Stimulated activated naive B cell treated with anti-CD40 and anti-IgM and Interleukin-4, amounts not matched to agents 10 μg/mL and 1 μg/mL and 100 μg/mL, for 72 hours (primary cell): ENCODE measurements at regions not wholly inside any gene's neighbourhood (a gene's known extent, or its start where the extent isn't known, plus 50 kb on each side); places are given as distances from the start of the nearest gene placed in this dataset.
A peak's percentile ranks its signal among the peaks of the same experiment; 100 is the strongest.
"Not testable (repeated sequence)": the region's sequence is repeated elsewhere in the genome, so short reads cannot be mapped to it uniquely, and the experiment has no call there.

ENCODE experiments used
- ATAC-seq, 2 donors: fragments of 150-1000 bp; cut with Tn5 transposase; replicated peaks; 2 replicates each; pipeline ENCODE4 v1.10.0; 2021; ENCODE audit warnings: moderate library complexity in 1 of 2
- DNase-seq: peaks from one replicate; pipeline ENCODE4 v3.0.0; 2021
- H3K27ac Mint-ChIP-seq: one replicate; pipeline ENCODE4 v1.8.0; 2022; ENCODE audit warnings: mild to moderate bottlenecking, mixed read lengths
- H3K27me3 Mint-ChIP-seq, 2 donors: one replicate each; pipeline ENCODE4 v1.8.0; 2022; ENCODE audit warnings: mixed read lengths in 2 of 2
- H3K36me3 Mint-ChIP-seq, 2 donors: one replicate each; pipeline ENCODE4 v1.8.0; 2022; ENCODE audit warnings: mixed read lengths in 2 of 2, mild to moderate bottlenecking in 1 of 2
- H3K4me1 Mint-ChIP-seq, 2 donors: one replicate each; pipeline ENCODE4 v1.8.0; 2022; ENCODE audit warnings: mixed read lengths in 2 of 2, mild to moderate bottlenecking in 1 of 2
- H3K4me3 Mint-ChIP-seq, 2 donors: one replicate each; pipeline ENCODE4 v1.8.0; 2022; ENCODE audit warnings: mild to moderate bottlenecking in 2 of 2, mixed read lengths in 2 of 2, moderate library complexity in 1 of 2
- H3K9me3 Mint-ChIP-seq, 2 donors: one replicate each; pipeline ENCODE4 v1.8.0; 2022; ENCODE audit warnings: mixed read lengths in 2 of 2, mild to moderate bottlenecking in 1 of 2

DNA sequence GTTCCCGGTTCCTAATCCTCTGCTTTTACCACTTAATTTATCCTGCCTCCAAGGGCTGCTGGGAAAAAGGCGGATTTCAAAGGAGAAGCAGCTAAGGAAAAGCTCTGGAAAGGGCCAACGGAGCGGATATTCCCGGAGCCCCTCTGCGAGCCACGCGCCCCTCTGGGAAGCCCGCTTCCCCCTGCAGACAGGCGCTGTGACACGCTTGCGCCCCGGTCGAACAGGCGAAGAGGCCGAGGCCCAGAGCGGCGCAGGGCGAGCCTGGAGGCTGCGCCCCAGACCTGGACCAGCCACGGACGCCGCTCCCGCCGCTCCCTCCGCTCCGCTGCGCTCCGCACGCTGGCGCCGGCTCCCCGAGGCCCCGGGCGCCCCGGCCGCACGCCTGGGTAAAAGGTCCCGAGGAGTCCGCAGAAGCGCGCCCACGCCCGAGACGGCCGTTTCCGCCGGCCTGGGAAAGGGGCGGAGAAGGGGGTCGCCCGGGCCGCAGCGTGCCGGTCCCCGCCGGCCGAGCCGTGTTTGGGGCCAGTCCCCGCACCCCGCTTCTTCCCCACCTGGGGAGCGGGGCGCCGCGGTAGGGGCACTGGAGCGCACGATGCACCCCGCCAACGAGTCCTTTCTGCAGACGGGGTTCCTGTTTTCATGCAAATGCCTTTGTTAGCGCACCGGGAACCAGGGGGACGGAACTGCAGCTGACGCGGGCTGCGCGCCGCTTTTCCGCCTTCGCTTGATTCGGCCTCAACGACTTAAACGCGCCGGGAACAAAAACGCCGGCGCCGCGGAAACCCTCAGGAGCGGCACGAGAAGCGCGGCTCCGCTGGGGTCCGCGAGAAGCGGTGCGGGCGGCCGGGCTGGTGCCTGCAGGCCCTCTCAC is 91.9 kb upstream of the SIRPA start:
- peak; percentile 77 for DNase-seq

DNA sequence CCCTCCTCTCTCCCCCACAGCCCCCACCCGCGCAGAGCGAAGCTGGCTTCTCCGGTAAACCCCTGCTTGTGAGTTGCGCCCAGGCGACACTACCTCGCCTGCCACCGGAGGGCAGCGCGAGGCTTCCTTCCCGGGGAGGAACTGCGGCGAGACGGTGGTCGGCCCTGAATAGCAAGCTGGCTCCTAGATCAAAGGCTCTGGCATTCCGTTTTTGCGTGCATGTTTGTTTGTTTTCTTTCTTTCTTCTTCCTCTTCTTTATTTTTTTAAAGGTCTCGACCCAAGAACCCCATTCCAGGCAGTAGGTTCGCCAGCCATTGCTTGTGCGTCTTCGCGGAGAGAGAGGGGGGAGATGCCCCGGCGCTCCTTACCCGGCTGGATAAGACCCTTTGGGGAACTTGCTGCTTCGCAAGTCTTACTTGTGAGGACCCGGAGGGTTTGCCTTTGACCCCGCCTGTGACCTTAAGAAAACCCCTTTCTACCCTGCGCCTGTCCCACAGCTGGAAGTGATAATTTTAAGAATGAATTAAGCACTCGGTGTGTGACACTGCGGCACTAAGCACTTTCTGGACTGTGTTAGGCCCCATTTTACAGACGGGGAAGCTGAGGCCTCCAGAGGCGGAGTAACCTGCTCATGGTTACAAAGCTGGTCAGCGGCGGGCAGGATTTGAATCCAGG is 92.7 kb upstream of the SIRPA start:
- Mint-ChIP-seq H3K27me3 (peaks cover 9 to 11% of the 10 kb centered on the region in 2 donors), H3K4me3 (peak overlapping the region; percentile 79 to 83), H3K4me1 (peaks cover 29 to 31% of the 10 kb centered on the region in 2 donors), H3K9me3 (no peaks in the 10 kb centered on the region), H3K36me3 (no peaks in the 10 kb centered on the region), H3K27ac (peak overlapping the region; percentile 92)
- peak; percentile 72 for DNase-seq
- peak; percentile 75 to 79 for ATAC-seq

More for the DNA sequence above, 91.9 kb upstream of the SIRPA start:
- Mint-ChIP-seq H3K4me3 (peak overlapping the region; percentile 79 to 83), H3K36me3 (no peaks in the 10 kb centered on the region), H3K27me3 (peaks cover 5 to 9% of the 10 kb centered on the region in 2 donors), H3K9me3 (no peaks in the 10 kb centered on the region), H3K27ac (peak overlapping the region; percentile 92), H3K4me1 (peaks cover 34 to 36% of the 10 kb centered on the region in 2 donors)
- peak; percentile 71 to 76 for ATAC-seq

DNA sequence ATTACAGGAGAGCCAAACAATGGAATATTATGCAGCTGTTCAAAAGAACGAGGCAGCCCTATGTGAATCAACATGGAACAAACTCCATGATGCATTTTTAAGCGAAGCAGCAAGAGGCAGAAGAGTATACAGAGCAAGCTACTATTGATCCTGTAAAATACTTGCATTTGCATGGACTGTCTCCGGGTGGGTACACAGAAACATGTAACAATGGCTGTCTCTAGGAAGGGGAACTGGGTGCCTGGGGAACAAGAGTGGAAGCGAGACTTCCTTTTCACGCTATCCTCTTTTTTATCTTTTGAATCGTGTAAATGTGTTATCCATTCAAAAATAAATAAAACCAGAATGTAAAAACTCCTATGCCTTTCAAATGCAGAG is 93.3 kb upstream of the SIRPA start:
- Mint-ChIP-seq H3K36me3 (no peaks in the 10 kb centered on the region), H3K27me3 (peaks cover 9 to 11% of the 10 kb centered on the region in 2 donors), H3K27ac (peak overlapping the region; percentile 92), H3K4me1 (peaks cover 29 to 31% of the 10 kb centered on the region in 2 donors), H3K4me3 (peak overlapping the region; percentile 79 to 83), H3K9me3 (no peaks in the 10 kb centered on the region)
- DNase-seq (no peak), ATAC-seq (no peak)

DNA sequence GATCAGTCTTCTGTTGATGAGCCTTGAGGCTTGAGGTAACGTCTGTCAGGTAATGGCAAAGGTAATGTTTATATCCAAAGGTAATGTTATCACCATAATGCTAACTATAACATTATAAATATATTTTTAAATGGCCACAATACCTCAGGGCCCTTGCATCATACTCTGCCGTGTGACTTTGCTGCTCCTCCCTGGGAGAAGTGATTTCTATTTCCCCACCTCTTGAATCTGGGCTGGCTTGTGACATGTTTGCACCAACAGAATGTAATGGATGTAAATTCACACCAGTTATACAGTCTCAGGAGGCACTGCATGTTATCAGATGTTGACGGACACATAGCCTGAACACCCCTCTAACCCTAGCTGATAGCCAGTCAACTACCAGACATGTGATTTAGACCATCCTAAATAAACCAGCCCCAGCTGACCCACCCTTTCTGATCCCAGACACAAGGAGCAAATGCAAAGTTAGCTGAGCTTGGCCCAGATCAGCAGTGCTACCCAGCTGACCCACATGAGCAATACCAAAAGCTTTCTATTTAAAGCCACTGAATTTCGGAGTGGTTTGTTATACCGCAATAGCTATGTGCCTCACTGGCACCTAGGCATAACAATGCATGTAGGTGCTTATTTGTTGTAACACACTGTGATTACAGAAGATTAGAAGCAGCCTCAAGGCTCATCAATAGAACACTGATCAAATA is 93.8 kb upstream of the SIRPA start:
- Mint-ChIP-seq H3K4me3 (peak overlapping the region; percentile 79 to 83), H3K36me3 (no peaks in the 10 kb centered on the region), H3K27me3 (peaks cover 9 to 11% of the 10 kb centered on the region in 2 donors), H3K27ac (no peak overlapping the region), H3K9me3 (no peaks in the 10 kb centered on the region), H3K4me1 (peaks cover 26 to 27% of the 10 kb centered on the region in 2 donors)
- DNase-seq (no peak), ATAC-seq (no peak)

DNA sequence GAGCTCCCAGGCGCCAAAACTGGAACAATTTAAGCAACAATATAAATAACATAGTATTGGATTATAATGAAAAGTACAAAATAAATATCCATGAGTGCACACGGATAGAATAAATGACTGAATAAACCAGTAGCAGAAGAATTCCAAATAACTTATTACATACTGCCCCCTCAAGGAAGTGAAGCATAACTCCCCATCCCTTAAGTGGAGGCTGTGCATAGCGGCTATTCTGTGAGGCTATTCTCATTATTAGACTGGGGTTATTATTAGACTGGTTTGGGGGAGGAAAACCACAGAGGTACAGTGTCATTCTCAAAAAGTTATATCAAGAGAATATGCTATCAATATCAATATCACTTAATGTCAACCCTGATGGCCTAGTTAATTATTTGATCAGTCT is 94.4 kb upstream of the SIRPA start:
- Mint-ChIP-seq H3K4me3 (no peak overlapping the region), H3K36me3 (no peaks in the 10 kb centered on the region), H3K9me3 (no peaks in the 10 kb centered on the region), H3K27ac (no peak overlapping the region), H3K4me1 (peaks cover 26 to 27% of the 10 kb centered on the region in 2 donors), H3K27me3 (peaks cover 9 to 11% of the 10 kb centered on the region in 2 donors)
- DNase-seq (no peak), ATAC-seq (no peak)

DNA sequence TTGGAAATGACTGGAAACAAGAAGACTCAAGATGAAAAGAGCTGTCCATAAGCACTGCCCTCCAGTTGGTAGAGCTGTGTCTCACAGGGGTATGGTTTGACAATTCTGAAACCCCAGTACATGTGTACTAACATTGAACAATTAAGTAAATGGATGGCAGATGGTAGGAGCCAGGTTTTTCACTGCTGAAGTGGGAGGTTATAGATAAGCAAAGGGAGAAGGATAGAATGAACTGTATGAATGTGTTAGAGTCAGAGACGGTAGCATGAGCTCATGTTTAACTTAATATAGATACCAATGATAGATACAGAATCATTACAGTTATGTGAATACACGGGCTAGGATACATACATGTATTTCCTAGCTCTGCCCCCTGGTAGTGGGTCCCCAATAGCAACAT is 95.0 kb upstream of the SIRPA start:
- Mint-ChIP-seq H3K27ac (no peak overlapping the region), H3K27me3 (peaks cover 9 to 11% of the 10 kb centered on the region in 2 donors)

DNA sequence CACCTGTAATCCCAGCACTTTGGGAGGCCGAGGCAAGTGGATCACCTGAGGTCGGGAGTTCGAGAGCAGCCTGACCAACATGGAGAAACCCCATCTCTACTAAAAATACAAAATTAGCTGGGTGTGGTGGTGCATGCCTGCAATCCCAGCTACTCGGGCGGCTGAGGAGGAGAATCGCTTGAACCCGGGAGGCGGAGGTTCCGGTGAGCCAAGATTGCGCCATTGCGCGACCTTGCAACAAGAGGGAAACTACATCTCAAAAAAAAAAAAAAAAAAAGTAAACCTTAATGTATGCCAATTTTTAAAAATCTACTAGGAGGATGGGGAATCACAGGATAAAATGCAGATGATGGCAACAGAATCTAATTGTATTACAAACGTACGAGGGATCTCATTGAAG is 95.5 kb upstream of the SIRPA start:
- Mint-ChIP-seq H3K4me1 (peaks cover 25 to 27% of the 10 kb centered on the region in 2 donors), H3K27me3 (peaks cover 9 to 11% of the 10 kb centered on the region in 2 donors)
- not testable (repeated sequence) for DNase-seq, H3K27ac Mint-ChIP-seq, ATAC-seq, H3K4me3 Mint-ChIP-seq, H3K9me3 Mint-ChIP-seq, H3K36me3 Mint-ChIP-seq

More for the DNA sequence above, 95.0 kb upstream of the SIRPA start:
- Mint-ChIP-seq H3K9me3 (no peaks in the 10 kb centered on the region), H3K4me3 (no peak overlapping the region), H3K4me1 (peaks cover 26 to 27% of the 10 kb centered on the region in 2 donors), H3K36me3 (no peaks in the 10 kb centered on the region)
- DNase-seq: no peak
- no peak for ATAC-seq

DNA sequence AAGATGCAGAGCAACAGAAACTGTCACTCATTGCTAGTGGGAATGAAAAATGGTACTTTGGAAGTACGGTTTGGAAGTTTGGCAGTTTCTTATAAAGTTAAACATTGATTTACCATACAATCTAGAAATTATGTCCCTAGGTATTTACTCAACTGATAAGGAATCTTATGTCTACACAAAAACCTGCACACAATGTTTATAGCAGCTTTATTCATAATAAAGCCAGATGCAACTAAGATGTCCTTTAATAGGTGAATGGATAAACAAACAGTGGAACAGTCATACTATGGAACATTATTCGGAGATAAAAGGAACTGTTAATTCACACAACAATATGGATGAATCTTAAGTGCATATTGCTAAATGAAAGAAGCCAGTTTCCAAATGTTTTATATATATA is 96.2 kb upstream of the SIRPA start:
- no peaks in the 10 kb centered on the region for H3K9me3 Mint-ChIP-seq
- H3K36me3 Mint-ChIP-seq: no peaks in the 10 kb centered on the region
- peaks cover 9 to 11% of the 10 kb centered on the region in 2 donors for H3K27me3 Mint-ChIP-seq
- H3K4me1 Mint-ChIP-seq: peaks cover 17 to 20% of the 10 kb centered on the region in 2 donors
- DNase-seq (no peak), ATAC-seq (no peak)
- H3K27ac Mint-ChIP-seq: no peak overlapping the region
- H3K4me3 Mint-ChIP-seq: no peak overlapping the region

DNA sequence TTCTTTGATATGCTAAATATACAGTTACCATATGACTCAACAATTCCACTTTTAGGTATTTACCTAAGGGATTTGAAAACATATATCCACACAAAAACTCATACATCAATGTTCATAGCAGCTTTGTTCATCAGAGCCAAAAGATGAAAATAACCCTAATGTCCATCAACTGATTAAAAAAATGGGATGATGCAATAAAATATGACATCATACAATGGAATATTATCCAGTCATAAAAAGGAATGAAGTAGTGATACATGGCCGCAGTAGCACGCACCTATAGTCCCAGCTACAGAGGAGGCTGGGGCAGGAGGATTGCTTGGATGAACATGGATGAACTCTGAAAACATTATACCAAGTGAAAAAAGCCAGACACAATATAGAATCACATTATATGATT is 101.4 kb upstream of the SIRPA start:
- H3K27ac Mint-ChIP-seq: no peak overlapping the region
- no peaks in the 10 kb centered on the region for H3K36me3 Mint-ChIP-seq
- peaks cover 0 to 1% of the 10 kb centered on the region in 2 donors for H3K4me1 Mint-ChIP-seq
- ATAC-seq (no peak), DNase-seq (no peak)
- H3K9me3 Mint-ChIP-seq: no peaks in the 10 kb centered on the region
- no peak overlapping the region for H3K4me3 Mint-ChIP-seq
- peaks cover 14 to 30% of the 10 kb centered on the region in 2 donors for H3K27me3 Mint-ChIP-seq

DNA sequence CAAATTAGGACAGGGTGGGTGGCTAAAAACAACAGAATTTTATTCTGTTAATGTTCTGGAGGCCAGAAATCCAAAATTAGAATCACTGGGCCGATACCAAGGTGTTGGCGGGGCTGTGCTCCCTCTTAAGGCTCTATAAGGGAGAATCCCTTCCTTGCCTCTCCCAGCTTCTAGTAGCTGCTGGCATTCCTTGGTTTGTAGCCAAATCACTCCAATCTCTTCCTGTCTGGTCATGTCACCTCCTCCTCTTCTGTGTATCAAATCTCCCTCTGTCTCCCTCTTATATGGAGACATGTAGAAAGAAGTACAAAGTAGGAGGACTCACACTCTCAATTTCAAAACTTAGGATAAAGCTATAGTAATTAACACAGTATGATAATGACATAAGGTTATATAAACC is 102.9 kb upstream of the SIRPA start:
- no peak overlapping the region for H3K4me3 Mint-ChIP-seq
- H3K36me3 Mint-ChIP-seq: no peaks in the 10 kb centered on the region
- H3K27me3 Mint-ChIP-seq: peaks cover 19 to 32% of the 10 kb centered on the region in 2 donors
- no peak for ATAC-seq
- no peak for DNase-seq
- H3K27ac Mint-ChIP-seq: no peak overlapping the region
- no peaks in the 10 kb centered on the region for H3K9me3 Mint-ChIP-seq
- H3K4me1 Mint-ChIP-seq: no peaks in the 10 kb centered on the region

DNA sequence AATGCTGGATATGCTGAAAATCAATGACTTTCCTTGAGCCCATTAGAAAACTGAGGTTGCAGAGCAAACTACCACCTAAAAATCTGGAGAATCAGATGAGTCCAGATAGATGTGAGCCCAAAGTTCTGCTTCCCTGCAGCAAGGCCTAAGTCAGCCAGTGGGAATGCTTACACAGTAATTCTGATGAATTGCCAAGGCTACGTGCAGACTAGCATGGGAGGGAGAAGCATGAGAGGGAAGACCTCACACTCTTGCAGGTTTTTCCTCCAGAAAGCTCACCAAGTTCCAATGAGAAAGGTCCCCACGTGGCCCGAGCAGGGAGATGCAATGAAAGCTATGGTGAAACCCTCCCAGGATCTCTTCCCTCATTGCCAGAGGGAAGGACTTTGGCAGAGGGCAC is 104.8 kb upstream of the SIRPA start:
- H3K36me3 Mint-ChIP-seq: no peaks in the 10 kb centered on the region
- peaks cover 34 to 51% of the 10 kb centered on the region in 2 donors for H3K27me3 Mint-ChIP-seq
- H3K27ac Mint-ChIP-seq: no peak overlapping the region
- H3K9me3 Mint-ChIP-seq: no peaks in the 10 kb centered on the region
- peaks cover 8 to 14% of the 10 kb centered on the region in 2 donors for H3K4me1 Mint-ChIP-seq
- DNase-seq (no peak), ATAC-seq (no peak)
- no peak overlapping the region for H3K4me3 Mint-ChIP-seq

DNA sequence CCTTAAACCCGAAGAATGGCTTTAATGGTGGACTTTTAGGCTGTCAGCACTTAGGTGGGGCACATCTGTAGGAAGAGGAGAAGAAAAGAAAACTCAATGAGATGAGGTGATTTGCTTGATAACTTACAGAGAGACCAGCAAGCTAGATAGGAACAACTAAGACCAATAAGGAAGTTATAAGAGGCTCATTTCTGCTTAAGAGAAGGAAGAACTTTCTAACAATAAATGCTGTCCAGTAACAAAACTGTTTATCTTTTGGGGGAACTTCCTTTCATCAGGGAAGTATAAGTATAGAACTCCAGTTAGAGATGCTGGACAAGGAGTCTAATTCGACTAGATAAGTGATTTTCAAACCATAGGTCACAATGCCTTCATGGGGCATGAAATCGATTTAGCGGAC is 107.2 kb upstream of the SIRPA start:
- DNase-seq (no peak), ATAC-seq (no peak)
- peaks cover 14 to 21% of the 10 kb centered on the region in 2 donors for H3K4me1 Mint-ChIP-seq
- H3K27ac Mint-ChIP-seq: no peak overlapping the region
- no peaks in the 10 kb centered on the region for H3K9me3 Mint-ChIP-seq
- peaks cover 46 to 61% of the 10 kb centered on the region in 2 donors for H3K27me3 Mint-ChIP-seq
- H3K4me3 Mint-ChIP-seq: no peak overlapping the region
- H3K36me3 Mint-ChIP-seq: no peaks in the 10 kb centered on the region

DNA sequence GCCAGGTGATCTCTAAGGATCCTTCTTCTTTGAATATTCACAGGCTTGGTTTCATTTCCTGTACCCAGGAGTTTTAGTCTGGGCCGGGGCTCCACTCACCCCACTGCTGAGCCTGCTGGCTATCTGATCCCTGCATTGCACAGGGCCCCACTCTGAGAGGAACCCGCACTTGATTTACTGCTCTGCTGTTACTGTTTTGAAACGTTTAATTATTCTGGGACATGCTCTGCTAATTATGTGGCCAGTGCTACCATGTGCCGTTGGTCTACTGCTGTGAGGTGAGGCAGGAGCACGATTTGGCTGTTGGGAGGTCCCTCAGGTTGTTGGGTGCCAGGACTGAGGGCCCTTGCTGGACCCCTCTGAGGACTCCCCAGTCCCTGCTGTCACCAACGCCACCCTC is 108.7 kb upstream of the SIRPA start:
- peaks cover 14 to 25% of the 10 kb centered on the region in 2 donors for H3K4me1 Mint-ChIP-seq
- H3K4me3 Mint-ChIP-seq: no peak overlapping the region
- DNase-seq: no peak
- peaks cover 51 to 65% of the 10 kb centered on the region in 2 donors for H3K27me3 Mint-ChIP-seq
- ATAC-seq: no peak
- no peaks in the 10 kb centered on the region for H3K9me3 Mint-ChIP-seq
- H3K27ac Mint-ChIP-seq: peak overlapping the region; percentile 20
- no peaks in the 10 kb centered on the region for H3K36me3 Mint-ChIP-seq

DNA sequence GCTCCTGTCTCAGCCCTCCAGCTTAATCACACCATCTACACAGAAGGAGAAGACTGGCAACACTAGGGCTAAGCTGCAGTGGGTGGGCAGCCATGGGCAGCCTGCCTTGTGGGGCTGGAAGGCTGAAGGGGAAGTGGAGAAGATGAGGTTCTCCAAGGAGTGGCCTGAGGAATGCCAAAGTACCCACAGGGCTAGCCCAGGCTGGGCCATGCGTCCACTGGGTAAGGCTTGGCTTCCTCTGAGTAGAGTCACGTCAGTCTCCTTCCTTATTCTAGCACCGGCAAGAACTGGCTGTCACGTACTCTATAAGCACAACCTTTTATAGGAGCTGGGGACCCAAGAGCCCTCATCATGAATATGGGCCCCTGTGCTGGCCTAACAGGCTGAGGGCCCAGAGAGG is 110.6 kb upstream of the SIRPA start:
- no peak overlapping the region for H3K4me3 Mint-ChIP-seq
- peaks cover 56 to 69% of the 10 kb centered on the region in 2 donors for H3K27me3 Mint-ChIP-seq

More for the DNA sequence above, 110.6 kb upstream of the SIRPA start:
- Mint-ChIP-seq H3K9me3 (no peaks in the 10 kb centered on the region), H3K36me3 (no peaks in the 10 kb centered on the region), H3K4me1 (peaks cover 14 to 25% of the 10 kb centered on the region in 2 donors), H3K27ac (no peak overlapping the region)
- no peak for ATAC-seq
- no peak for DNase-seq
